MM.1S (cell line): ENCODE measurements at regions not wholly inside any gene's neighbourhood (a gene's known extent, or its start where the extent isn't known, plus 50 kb on each side); places are given as distances from the start of the nearest gene placed in this dataset.

Experiments
- EZH2phosphoT487 ChIP-seq: fragments of 300-600 bp; sonication (generic); IDR thresholded peaks from 2 replicates; pipeline ENCODE4 v1.6.1; 2018; ENCODE audit warnings: antibody characterized with exemption, low read length
- TF ChIP-seq, protein P1 (sequence below): fragments of 300-600 bp; sonication (generic); IDR thresholded peaks from 2 replicates; pipeline ENCODE4 v1.5.1; 2016; ENCODE audit warnings: antibody characterized with exemption, low read length, mixed read lengths

- TF ChIP-seq, protein P1, sequence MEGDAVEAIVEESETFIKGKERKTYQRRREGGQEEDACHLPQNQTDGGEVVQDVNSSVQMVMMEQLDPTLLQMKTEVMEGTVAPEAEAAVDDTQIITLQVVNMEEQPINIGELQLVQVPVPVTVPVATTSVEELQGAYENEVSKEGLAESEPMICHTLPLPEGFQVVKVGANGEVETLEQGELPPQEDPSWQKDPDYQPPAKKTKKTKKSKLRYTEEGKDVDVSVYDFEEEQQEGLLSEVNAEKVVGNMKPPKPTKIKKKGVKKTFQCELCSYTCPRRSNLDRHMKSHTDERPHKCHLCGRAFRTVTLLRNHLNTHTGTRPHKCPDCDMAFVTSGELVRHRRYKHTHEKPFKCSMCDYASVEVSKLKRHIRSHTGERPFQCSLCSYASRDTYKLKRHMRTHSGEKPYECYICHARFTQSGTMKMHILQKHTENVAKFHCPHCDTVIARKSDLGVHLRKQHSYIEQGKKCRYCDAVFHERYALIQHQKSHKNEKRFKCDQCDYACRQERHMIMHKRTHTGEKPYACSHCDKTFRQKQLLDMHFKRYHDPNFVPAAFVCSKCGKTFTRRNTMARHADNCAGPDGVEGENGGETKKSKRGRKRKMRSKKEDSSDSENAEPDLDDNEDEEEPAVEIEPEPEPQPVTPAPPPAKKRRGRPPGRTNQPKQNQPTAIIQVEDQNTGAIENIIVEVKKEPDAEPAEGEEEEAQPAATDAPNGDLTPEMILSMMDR: no peak
- TF ChIP-seq EZH2phosphoT487: no peak
These were observed 91.3 kb downstream of the VCPKMT start for GRCh38 chr14:50025073-50025472.
